ENCODE measurements at regions not wholly inside any gene's neighbourhood (a gene's known extent, or its start where the extent isn't known, plus 50 kb on each side); places are given as distances from the start of the nearest gene placed in this dataset.

- no peak for DNase-seq
- Histone ChIP-seq H3K9me3 (replicated peaks) (peaks cover 3% of the 10 kb centered on the region), H3K4me3 (no peak overlapping the region), H3K27me3 (ENCODE audit: low read depth) (no peaks in the 10 kb centered on the region), H3K4me1 (no peaks in the 10 kb centered on the region), H3K36me3 (no peaks in the 10 kb centered on the region), H3K27ac (replicated peaks) (no peak overlapping the region)
- intact Hi-C loops (cut with micrococcal nuclease) = no loop called here
- TF ChIP-seq, protein P1, sequence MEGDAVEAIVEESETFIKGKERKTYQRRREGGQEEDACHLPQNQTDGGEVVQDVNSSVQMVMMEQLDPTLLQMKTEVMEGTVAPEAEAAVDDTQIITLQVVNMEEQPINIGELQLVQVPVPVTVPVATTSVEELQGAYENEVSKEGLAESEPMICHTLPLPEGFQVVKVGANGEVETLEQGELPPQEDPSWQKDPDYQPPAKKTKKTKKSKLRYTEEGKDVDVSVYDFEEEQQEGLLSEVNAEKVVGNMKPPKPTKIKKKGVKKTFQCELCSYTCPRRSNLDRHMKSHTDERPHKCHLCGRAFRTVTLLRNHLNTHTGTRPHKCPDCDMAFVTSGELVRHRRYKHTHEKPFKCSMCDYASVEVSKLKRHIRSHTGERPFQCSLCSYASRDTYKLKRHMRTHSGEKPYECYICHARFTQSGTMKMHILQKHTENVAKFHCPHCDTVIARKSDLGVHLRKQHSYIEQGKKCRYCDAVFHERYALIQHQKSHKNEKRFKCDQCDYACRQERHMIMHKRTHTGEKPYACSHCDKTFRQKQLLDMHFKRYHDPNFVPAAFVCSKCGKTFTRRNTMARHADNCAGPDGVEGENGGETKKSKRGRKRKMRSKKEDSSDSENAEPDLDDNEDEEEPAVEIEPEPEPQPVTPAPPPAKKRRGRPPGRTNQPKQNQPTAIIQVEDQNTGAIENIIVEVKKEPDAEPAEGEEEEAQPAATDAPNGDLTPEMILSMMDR (IDR thresholded peaks at IDR 0.05; ENCODE audit: borderline replicate concordance) = no peak
Observed at GRCh38 chr6:141337191-141337590, 795.5 kb upstream of the GJE1 start.

DNA sequence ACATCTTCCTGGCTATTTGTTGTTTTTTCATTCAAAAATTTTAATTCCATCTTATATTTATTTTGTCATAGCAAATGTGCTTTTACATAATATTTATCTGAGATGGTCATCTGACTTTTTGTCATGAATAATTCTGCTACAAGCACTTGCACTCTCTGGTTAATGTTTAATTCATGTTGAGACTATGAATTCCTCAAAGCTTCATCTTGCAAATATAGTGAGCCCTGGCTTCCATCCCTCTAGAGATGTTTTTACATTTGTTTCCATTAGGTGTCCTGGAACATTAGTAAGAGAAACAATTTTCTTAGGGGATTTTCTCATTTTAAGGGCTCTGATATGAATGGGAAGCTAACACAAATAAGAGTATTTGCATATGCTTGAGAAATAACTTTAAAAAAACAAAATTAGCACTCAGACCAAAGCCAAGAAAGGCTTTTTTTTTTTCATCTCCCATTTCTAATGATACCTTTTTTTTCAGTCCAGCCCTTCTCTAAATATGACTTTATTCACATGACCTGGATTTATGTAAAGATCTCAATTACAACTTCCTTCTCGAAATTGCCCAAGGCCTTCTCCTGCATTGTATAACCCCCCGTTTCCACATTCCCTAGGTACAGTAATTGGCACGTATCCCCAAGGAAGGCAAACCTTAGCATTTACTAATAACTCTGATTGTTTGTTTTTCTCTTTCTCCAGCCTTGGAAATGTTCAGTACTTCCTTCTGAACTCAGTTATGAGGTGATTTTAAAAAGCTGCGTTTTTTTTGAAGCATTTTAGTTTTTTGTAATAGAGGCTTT lies 797.0 kb upstream of the GJE1 start:
- Histone ChIP-seq H3K27me3 (ENCODE audit: low read depth) (no peaks in the 10 kb centered on the region), H3K4me1 (no peaks in the 10 kb centered on the region), H3K9me3 (replicated peaks) (no peaks in the 10 kb centered on the region), H3K4me3 (no peak overlapping the region), H3K27ac (replicated peaks) (no peak overlapping the region), H3K36me3 (no peaks in the 10 kb centered on the region)
- intact Hi-C loops (cut with micrococcal nuclease) = no loop called here
- DNase-seq = no peak
- TF ChIP-seq, protein P1 (IDR thresholded peaks at IDR 0.05; ENCODE audit: borderline replicate concordance) = no peak

DNA sequence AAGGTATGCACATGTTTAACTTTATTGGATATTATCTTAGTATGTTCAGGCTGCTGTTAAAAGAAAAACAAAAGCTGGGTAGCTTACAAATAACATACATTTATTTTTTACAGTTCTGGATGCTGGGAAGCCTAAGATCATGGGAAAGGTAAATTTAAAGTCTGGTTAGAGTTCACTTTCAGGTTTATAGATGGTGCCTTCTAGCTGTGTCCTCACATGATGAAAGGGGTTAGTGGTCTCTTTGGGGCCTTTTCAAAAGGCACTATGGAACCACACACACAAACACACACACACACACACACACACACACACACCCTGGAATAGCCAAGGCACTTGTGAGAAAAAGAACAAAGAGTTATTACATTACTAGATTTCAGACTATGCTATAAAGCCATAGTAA lies 805.8 kb upstream of the GJE1 start:
- TF ChIP-seq, protein P1 (IDR thresholded peaks at IDR 0.05; ENCODE audit: borderline replicate concordance) = no peak
- peak overlapping the region; percentile 43 for H3K4me3 ChIP-seq
- no peaks in the 10 kb centered on the region for H3K27me3 ChIP-seq (ENCODE audit: low read depth)
- H3K4me1 ChIP-seq = peaks cover 3% of the 10 kb centered on the region
- no peaks in the 10 kb centered on the region for H3K9me3 ChIP-seq (replicated peaks)
- no peak for DNase-seq
- no peak overlapping the region for H3K27ac ChIP-seq (replicated peaks)
- intact Hi-C loops (cut with micrococcal nuclease) = no loop called here
- H3K36me3 ChIP-seq = no peaks in the 10 kb centered on the region

- DNase-seq = no peak
- Histone ChIP-seq H3K27me3 (ENCODE audit: low read depth) (no peaks in the 10 kb centered on the region), H3K4me3 (peak overlapping the region; percentile 43), H3K36me3 (no peaks in the 10 kb centered on the region), H3K9me3 (replicated peaks) (no peaks in the 10 kb centered on the region), H3K4me1 (peaks cover 8% of the 10 kb centered on the region), H3K27ac (replicated peaks) (no peak overlapping the region)
- TF ChIP-seq, protein P1 (IDR thresholded peaks at IDR 0.05; ENCODE audit: borderline replicate concordance) = no peak
- intact Hi-C loops (cut with micrococcal nuclease) = no loop called here
Observed at GRCh38 chr6:141326426-141326825, 806.3 kb upstream of the GJE1 start.

- Histone ChIP-seq H3K9me3 (replicated peaks) (no peaks in the 10 kb centered on the region), H3K27me3 (ENCODE audit: low read depth) (no peaks in the 10 kb centered on the region), H3K27ac (replicated peaks) (no peak overlapping the region), H3K4me1 (peaks cover 9% of the 10 kb centered on the region), H3K4me3 (no peak overlapping the region), H3K36me3 (no peaks in the 10 kb centered on the region)
- intact Hi-C loops (cut with micrococcal nuclease) = no loop called here
- TF ChIP-seq, protein P1 (IDR thresholded peaks at IDR 0.05; ENCODE audit: borderline replicate concordance) = no peak
- no peak for DNase-seq
Observed at GRCh38 chr6:141321493-141322347, 811.0 kb upstream of the GJE1 start.
